GM19324 (cell line): ENCODE measurements at regions not wholly inside any gene's neighbourhood (a gene's known extent, or its start where the extent isn't known, plus 50 kb on each side); places are given as distances from the start of the nearest gene placed in this dataset.

Experiments used
- ATAC-seq: cut with Tn5 transposase; IDR thresholded peaks from one replicate; pipeline ENCODE4 v1.9.1; 2021; ENCODE audit warnings: mild to moderate bottlenecking, moderate library complexity; ENCODE audit not compliant: unreplicated experiment, low FRiP score

DNA sequence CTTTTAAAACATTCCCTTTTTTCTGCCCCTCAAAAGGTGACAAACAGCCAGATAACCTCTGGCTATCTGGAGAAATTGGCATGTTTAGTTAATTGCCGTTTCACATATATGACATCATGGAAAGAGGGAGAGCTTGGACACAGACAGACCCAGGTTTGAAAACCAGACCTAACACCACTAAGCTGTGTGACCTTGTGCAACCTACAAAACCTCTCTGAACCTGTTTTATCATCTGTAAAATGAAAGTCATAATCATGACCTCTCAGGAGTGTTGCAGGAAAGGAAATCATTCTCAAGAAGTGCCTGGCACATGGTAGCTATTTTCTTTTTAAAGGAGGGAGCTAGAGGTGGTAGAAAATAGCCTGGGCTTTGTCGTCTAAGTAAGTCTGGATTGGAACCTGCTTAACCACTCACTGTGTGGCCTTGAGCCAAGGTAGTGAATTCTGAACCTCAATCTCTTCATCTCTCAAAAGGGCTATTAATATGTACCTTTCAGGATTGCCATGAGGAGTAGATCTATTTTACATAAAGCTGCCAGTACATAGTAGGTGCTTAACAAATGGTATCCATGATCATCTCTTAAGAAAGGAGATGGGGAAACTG lies 363.5 kb downstream of the BCOR start:
- ATAC-seq: no peak

DNA sequence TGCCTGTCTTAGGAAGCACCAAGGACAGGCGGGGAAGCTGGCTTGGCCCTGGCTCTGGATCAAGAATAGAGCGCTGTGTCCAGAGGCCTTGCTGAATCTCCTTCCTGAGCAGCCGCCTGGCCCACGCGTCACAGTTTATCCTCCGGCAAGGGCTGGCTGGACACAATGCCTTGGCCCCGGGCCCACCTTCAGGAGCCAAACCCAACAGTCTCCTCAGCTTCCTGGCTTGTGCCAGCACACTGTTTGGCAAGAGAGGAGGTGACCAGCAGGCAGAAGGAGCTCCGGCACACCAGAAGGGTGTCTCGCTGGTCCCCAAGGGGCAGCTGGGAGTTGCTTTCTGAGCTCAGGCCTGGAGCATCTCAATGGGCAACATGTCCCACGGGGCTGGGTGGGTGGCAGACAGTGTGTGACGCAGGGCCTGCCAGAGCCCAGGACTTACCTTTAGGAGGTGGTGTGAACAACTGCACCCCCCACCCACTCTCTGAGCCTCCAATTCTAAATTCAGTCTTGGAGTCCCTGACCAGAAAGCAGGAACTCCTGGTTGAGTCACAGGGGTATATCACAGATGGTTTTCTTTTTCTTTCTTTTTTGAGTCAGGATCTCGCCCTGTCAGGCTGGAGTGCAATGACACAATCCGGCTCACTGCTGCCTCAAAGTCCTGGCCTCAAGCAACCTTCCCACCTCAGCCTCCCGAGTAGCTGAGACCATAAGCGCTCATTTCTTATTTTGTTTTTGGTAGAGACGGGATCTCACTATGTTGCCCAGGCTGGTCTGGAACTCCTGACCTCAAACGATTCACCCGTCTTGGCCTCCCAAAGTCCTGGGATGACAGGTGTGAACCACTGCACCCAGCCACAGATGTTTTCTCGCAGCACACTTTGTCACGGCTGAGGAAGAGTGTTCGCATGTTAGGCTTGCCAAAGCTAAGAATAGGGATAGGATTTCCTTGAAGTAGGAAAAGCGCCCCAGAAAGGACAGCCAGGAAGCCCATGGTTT lies 361.2 kb downstream of the BCOR start:
- no peak for ATAC-seq

GRCh38 chrX:39739585-39739984 lies 358.2 kb downstream of the BCOR start:
- ATAC-seq: no peak

GRCh38 chrX:39740078-39740477 lies 357.7 kb downstream of the BCOR start:
- ATAC-seq: no peak

GRCh38 chrX:39741904-39742303 lies 355.9 kb downstream of the BCOR start:
- ATAC-seq: no peak

DNA sequence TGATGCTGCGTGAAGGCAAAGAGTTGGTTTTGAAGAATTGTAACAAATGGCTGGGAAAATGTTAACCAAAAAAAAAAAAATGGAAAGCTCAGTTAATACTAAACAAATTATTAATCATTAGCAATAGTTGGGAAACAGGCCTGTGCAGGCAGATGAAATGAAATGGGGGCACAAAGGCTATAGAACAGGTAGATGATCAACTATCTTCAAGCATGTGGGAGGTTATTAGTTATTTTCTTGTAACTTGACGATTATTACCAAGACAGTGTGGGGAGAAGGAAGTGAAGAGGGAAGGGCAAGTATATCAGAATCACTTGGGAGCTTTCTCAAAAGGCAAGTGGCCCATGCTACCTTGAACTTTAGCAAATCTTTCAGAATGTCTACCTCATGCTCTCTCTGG lies 351.9 kb downstream of the BCOR start:
- no peak for ATAC-seq

DNA sequence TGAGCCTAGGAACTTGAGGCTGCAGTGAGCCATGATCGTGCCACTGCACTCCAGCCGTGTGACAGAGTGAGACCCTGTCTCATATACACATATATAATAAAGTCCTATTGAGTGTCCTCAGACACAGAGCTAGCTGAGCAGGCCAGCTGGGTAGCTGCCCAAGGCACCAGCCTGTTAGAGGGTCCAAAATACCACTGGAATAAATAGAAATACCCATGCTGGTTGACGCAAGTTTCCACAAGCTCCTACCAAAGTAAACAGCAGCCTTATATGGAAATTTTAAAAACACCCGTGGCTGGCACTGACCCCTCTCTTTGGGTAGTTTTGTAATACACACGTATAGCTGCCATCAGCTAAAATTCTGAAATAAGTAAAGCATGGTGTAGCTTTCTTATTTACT lies 348.6 kb downstream of the BCOR start:
- ATAC-seq: no peak

GRCh38 chrX:39749728-39750127 lies 348.0 kb downstream of the BCOR start:
- ATAC-seq: no peak

DNA sequence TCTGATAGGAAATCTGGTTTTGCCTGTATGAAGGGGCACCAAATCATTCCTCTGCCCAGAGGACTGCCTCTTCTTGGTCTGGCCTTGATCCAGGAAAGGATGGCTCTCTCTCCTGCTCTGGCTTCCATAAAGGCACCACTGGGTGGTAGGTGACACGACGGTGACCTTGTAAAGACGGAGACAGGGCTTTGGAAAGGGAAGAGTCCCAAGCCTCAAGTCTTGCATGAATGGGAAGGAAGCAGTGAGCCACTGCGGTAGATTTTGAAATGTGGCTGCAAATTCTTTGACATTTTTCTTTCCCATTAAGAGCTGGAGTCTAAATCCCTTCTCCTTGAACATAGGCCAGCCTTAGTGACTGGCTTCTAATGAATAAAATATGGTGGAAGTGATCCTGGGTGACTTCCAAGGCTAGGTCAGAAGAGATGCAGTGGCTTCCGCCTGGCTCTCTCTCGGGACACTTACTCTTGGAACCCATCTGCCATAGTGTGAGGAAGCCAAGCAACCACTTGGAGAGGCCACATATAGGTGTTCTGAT lies 347.4 kb downstream of the BCOR start:
- ATAC-seq: no peak

DNA sequence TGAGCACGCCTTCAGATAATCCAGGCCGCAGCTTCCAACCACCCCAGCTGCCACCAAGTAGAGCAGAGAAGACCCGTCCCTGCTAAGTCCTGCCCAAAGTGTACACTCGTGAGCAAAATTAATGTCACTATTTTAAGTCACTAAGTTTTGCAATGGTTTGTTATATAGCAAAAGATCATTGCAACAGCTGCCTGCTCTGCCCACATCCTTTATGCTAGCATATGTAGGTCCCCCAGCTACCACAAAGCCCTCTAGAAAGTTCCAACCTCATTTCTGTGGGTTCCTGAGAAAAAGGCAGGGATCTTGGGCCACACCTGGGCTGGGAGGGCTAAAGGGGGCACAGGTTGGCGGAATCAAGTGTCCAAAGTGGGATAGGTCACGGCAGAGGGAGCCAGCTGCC lies 346.9 kb downstream of the BCOR start:
- ATAC-seq: no peak

- no peak for ATAC-seq
Measured at GRCh38 chrX:39752815-39753214, 344.9 kb downstream of the BCOR start.

DNA sequence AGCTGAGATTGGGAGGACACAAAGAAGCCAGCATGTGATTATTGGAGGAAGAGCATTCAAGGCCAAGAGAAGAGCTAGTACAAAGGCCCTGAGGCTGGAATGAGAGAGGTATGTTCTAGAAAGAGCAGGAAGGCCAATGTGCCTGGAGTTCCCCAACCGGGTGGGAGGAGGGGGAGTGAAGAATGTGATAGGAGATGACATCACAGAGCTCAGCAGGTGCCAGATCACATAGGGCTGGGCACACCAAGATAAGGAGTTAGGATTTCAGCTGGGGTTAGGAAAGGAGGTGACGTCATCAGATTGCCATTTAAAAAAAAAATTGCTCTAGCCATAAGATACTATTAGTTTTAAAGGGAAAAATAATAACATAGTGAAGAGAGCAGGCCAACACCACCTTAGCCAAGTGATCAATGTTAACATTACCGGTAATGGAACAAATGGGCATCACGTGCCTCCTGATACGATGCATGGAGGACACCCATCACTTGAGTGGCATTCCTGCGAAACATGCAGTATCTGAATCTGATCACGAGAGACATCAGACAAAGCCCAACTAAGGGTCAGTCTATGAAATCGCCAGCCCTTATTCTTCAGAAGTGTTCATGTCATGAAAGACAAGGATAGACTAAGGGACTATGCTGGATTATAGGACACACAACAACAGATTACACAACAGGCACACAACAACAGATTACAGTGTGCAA lies 344.3 kb downstream of the BCOR start:
- ATAC-seq: no peak

DNA sequence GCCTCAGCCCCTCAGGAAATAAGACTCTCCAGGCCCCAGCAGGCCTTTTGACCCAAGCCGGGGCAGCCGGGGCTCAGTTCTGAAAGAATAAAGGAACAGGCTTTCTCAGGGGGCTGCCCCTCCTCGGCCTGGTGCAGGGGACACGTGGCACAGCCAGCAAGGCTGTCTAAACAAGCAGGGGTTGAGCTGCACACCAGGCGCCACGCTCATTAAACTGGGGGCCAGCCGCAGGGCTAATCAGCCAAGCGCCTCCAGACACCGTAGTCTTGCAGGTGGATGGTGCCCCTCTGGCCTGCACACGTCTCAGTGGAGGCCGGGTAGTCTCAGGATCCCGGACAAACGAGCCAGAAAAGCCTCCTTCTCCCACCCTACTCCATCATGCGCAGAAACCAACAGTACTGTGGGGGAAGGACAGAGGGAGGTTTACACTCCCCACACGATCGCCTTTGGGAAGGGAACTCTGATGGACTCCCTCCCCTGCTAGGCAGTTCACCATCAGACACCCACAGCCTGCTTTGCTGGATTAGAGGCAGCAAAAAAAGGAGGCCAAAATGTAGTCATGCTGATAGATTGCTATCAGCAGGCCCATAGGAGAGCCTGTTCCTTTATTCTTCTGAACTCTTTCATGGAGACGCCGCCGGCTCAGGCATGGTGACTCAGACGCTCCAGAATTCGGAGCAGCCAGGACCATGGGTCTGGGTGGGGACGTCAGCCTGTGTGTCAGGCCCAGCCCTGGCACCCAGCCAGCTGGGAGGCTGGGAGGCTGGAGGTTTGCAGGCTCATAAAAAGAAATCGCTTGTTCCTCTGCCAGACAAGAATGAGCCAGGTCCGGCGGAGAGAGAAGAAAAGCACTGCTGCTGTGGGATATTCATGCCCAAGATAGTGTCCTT lies 342.4 kb downstream of the BCOR start:
- ATAC-seq: no peak

GRCh38 chrX:39756086-39756883 lies 341.5 kb downstream of the BCOR start:
- no peak for ATAC-seq

- ATAC-seq: no peak
Measured at GRCh38 chrX:39757971-39758370, 339.8 kb downstream of the BCOR start.

DNA sequence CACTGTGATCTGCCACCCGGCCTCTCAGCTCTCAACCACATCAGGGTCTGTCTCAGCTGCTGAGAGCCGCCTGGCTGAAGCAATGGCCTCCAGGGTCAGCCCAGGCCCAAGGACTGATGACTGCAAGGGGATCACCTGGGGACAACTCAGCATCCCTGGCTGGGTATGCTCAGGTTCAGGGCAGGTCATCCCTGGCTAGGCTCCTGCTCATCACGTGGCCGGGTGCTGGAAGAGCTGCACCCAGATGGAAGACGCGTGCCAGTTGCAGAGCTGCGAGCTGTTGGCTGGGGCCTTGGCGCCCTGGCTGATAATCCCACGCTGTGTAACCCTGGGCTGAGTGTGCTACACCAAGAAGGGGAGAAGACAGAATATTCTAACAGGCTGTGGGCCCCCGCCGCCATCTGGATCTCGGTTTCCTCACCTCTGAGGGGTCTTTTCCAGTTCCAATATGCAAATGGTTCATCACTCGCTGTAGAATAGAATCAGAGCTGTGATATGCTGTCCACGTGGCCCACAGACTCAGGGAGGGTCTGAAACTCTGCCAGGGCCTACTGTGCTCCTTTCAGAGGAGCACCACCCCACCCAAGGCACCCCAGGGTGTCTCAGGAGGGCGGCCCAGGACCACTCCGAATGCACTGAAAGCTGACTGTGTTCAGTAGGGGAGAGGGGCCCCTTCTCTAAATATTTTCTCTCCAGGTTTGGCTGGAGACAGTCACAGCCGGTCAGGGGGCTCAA lies 338.8 kb downstream of the BCOR start:
- no peak for ATAC-seq

DNA sequence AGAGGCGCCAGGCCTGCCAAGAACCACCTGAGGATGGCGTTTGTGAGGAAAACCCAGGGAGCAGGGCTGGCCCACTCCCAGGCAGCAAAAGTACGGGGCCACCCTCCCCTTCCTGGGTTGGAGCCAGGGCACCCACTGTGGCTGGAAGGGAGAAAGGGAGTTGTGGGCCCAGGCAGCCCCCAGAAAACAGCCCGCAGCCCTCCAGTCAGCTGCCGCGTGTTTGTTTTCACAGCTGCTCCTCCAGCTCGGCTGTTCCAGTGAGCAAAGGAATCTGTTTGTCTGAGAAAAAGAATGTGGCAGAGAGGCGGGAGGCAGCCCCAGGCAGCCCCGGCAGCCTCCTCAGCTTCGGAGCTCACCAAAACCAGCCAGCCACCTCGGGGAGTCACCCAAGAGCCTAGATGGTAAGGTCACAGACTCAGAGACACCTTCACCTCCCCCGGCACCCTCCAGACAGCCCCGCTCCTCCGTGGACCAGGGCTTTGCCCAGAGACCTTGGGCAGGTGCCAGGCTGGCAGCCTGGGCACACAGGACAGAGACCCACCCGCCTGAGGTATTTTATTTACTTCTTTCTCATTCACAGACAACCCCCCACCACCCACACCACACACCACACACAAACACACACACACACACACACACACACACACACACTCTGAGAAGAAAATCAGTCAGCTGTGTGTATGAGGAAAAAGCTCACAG lies 338.1 kb downstream of the BCOR start:
- no peak for ATAC-seq

GRCh38 chrX:39760930-39761329 lies 336.8 kb downstream of the BCOR start:
- no peak for ATAC-seq
